Kasumi-1 (cell line): ENCODE measurements at regions not wholly inside any gene's neighbourhood (a gene's known extent, or its start where the extent isn't known, plus 50 kb on each side); places are given as distances from the start of the nearest gene placed in this dataset.
A peak's percentile ranks its signal among the peaks of the same experiment; 100 is the strongest.
"Not testable (repeated sequence)": the region's sequence is repeated elsewhere in the genome, so short reads cannot be mapped to it uniquely, and the experiment has no call there.

ENCODE experiments used
- DNase-seq, 2 experiments: peaks; one replicate each; lab custom pipeline; 2025; lab: John Stamatoyannopoulos, UW

GRCh38 chr5:72596956-72597355, 89.7 kb upstream of the ZNF366 start:
- no peak for DNase-seq

- no peak for DNase-seq
Measured at GRCh38 chr5:72588640-72589039, 81.4 kb upstream of the ZNF366 start.

GRCh38 chr5:72587661-72588308, 80.6 kb upstream of the ZNF366 start:
- peak in 1 of 2 experiments; percentile 18 for DNase-seq

GRCh38 chr5:72586788-72587530, 79.7 kb upstream of the ZNF366 start:
- no peak for DNase-seq

GRCh38 chr5:72584466-72584865, 77.3 kb upstream of the ZNF366 start:
- no peak for DNase-seq

- not testable (repeated sequence) for DNase-seq
Measured at GRCh38 chr5:72579290-72579689, 72.1 kb upstream of the ZNF366 start.

- no peak for DNase-seq
Measured at GRCh38 chr5:72572236-72572765, 65.1 kb upstream of the ZNF366 start.

GRCh38 chr5:72569408-72569944, 62.3 kb upstream of the ZNF366 start:
- DNase-seq = no peak

- no peak for DNase-seq
Measured at GRCh38 chr5:72566746-72567145, 59.5 kb upstream of the ZNF366 start.

- DNase-seq = no peak
Measured at GRCh38 chr5:72565513-72566289, 58.5 kb upstream of the ZNF366 start.

- no peak for DNase-seq
Measured at GRCh38 chr5:72562717-72563116, 55.5 kb upstream of the ZNF366 start.

- no peak for DNase-seq
Measured at GRCh38 chr5:72561148-72561972, 54.1 kb upstream of the ZNF366 start.

GRCh38 chr5:72559866-72560766, 52.9 kb upstream of the ZNF366 start:
- DNase-seq = peak in 1 of 2 experiments; percentile 23

GRCh38 chr5:72558383-72558782, 51.2 kb upstream of the ZNF366 start:
- DNase-seq = no peak

GRCh38 chr5:72558046-72558336, 50.8 kb upstream of the ZNF366 start:
- DNase-seq = no peak

GRCh38 chr5:72557167-72558045, 50.2 kb upstream of the ZNF366 start:
- DNase-seq = no peak
